Heart left ventricle (tissue), 16 donors: ENCODE measurements at regions not wholly inside any gene's neighbourhood (a gene's known extent, or its start where the extent isn't known, plus 50 kb on each side); places are given as distances from the start of the nearest gene placed in this dataset.
"Not testable (repeated sequence)": the region's sequence is repeated elsewhere in the genome, so short reads cannot be mapped to it uniquely, and the experiment has no call there.

ENCODE experiments used
- ATAC-seq, 4 donors: fragments of 200-7000 bp; cut with Tn5 transposase; one replicate each; pipeline ENCODE4 v1.9.1; 2020 to 2022; ENCODE audit warnings: moderate library complexity in 4 of 4, mild to moderate bottlenecking in 3 of 4, moderate number of reproducible peaks in 1 of 4
- DNase-seq, 5 donors: peaks; one replicate each; pipeline ENCODE4 v3.0.0-alpha.2; 2020
- H3K27ac ChIP-seq, 12 donors: fragments of 200-600 bp; sonication (generic) in 4 of 12; one replicate each; pipeline versions ENCODE4 v1.5.0 to v1.8.0; 2016 to 2022; ENCODE audit warnings: mild to moderate bottlenecking in 2 of 12
- H3K27me3 ChIP-seq, 9 donors: fragments of 200-600 bp; sonication (generic) in 2 of 9; one replicate each; pipeline versions ENCODE4 v1.5.1 to v1.8.0; 2016 to 2022; ENCODE audit warnings: mild to moderate bottlenecking in 3 of 9
- H3K36me3 ChIP-seq, 9 donors: fragments of 200-600 bp; sonication (generic) in 2 of 9; one replicate each; pipeline versions ENCODE4 v1.5.0 to v1.8.0; 2018 to 2022; ENCODE audit warnings: mild to moderate bottlenecking in 2 of 9
- H3K4me1 ChIP-seq, 12 donors: fragments of 200-600 bp; sonication (generic) in 4 of 12; one replicate each; pipeline versions ENCODE4 v1.5.0 to v1.8.0; 2016 to 2022; ENCODE audit warnings: mild to moderate bottlenecking in 3 of 12
- H3K4me3 ChIP-seq, 12 donors: fragments of 200-600 bp; sonication (generic) in 4 of 12; one replicate each; pipeline versions ENCODE4 v1.5.0 to v1.8.0; 2017 to 2022; ENCODE audit warnings: mild to moderate bottlenecking in 9 of 12, moderate library complexity in 4 of 12
- H3K9me3 ChIP-seq, 12 donors: fragments of 200-600 bp; sonication (generic) in 4 of 12; one replicate each; pipeline versions ENCODE4 v1.5.0 to v1.8.0; 2016 to 2022; ENCODE audit warnings: mild to moderate bottlenecking in 1 of 12
- CTCF ChIP-seq, 12 donors: fragments of 200-600 bp; sonication (generic) in 4 of 12; IDR thresholded peaks; one replicate each; pipeline versions ENCODE4 v1.5.0 to v1.8.0; 2018 to 2022; ENCODE audit warnings: antibody characterized with exemption in 12 of 12, mild to moderate bottlenecking in 5 of 12
- POLR2A ChIP-seq, 2 donors: fragments of 450-650 bp; IDR thresholded peaks; one replicate each; pipeline ENCODE4 v1.6.1; 2017; ENCODE audit warnings: antibody characterized with exemption in 2 of 2, mild to moderate bottlenecking in 2 of 2, moderate library complexity in 2 of 2
- WGBS, 4 donors: extraction: QIAGEN DNeasy Blood & Tissue Kit in 2 of 4; methylation state at CpG; one replicate each; pipeline versions ENCODE4 v1.1.5 to v1.1.7; 2013 to 2018; 5-methylcytosine and 5-hydroxymethylcytosine counted together
- intact Hi-C, 10 donors: fragments of 100-400 bp; cut with DNase I; formaldehyde crosslinking; loops; one replicate each; pipeline versions ENCODE4 v1.11.1 to v1.14.2; 2022
- donor health status: ischemic (EF 13 %, LVEDD 7.1; RV severe dilation, severe dysfunction).
- donor health status: healthy with polysubstance abuse.
- donor health status: DM: no; HTN: yes; CAD: no.
- donor health status: DM: no; HTN: no; CAD: no.
- donor health status: ischemic (EF 25% LVEDD 6.9; RV normal size, moderate dysfunction).
- donor health status: ischemic (EF 25% LVEDD 5.7; RV mildly dilated, moderate dysfunction).
- donor health status: healthy.
- donor health status: DM: yes; HTN: yes; CAD: no.
- donor health status: ischemic (EF 35%, LVEDD 5.7; RV mildly dilated, moderate dysfunction).
- donor health status: nonischemic (EF 11% LVEDD 7.7; RV severe dilation, severe dysfunction).
- donor health status: DM: yes; HTN: yes; CAD: no.
- donor health status: PGD.
- donor health status: ischemic (EF 29% LVEDD 5.4; RV normal size, mild dysfunction).
- donor health status: nonischemic (EF 23%, LVEDD 6.1; RV moderate dilation, normal function).

DNA sequence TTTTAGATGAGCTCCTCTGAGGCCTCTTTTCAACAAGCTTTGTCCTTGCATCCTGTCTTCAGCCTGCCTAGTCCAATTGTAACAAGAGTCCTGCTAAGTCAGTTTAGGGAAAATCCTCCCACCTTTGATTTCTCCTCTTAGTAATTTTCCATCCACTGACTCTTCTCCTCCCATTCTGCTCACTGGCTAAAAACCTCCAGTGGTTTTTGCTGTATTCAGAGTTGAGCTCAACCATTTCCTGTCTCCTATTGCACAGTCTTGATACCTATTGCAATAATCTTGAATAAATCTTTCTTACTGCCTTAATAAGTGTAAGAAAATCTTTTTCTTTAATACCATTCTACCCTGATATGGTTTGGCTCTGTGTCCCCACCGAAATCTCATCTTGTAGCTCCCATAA lies 117.8 kb upstream of the ENPP6 start:
- Histone ChIP-seq H3K4me1 (peaks cover 0 to 42% (median 5%) of the 10 kb centered on the region in 12 donors), H3K9me3 (peaks cover 0 to 20% (median 8%) of the 10 kb centered on the region in 12 donors), H3K4me3 (no peak overlapping the region), H3K27ac (no peak overlapping the region), H3K36me3 (no peaks in the 10 kb centered on the region), H3K27me3 (no peaks in the 10 kb centered on the region)
- no peak for TF ChIP-seq CTCF (IDR thresholded peaks at IDR 0.05)
- no peak for TF ChIP-seq POLR2A (IDR thresholded peaks at IDR 0.05)
- no peak for DNase-seq
- intact Hi-C loops: no loop called here
- no peak for ATAC-seq
- 0 to 90% (median 32%) methylated on average over 1 of the region's 1 CpG for WGBS, 4 donors

DNA sequence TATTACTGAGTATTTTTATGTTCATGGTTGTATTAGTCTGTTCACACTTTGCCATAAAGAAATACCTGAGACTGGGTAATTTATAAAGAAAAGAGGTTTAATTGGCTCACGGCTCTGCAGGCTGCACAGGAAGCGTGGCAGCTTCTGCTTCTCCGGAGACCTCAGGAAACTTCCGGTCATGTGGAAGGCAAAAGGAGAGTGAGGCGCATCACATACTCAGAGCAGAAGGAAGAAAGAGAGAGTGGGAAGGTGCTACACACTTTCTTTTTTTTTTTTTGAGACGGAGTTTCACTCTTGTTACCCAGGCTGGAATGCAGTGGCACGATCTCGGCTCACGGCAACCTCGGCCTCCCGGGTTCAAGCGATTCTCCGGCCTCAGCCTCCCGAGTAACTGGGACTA lies 115.8 kb upstream of the ENPP6 start:
- Histone ChIP-seq H3K4me1 (peaks cover 0 to 52% (median 3%) of the 10 kb centered on the region in 12 donors), H3K9me3 (peaks cover 0 to 17% (median 8%) of the 10 kb centered on the region in 12 donors), H3K27ac (peak overlapping the region in 1 of 12 donors; percentile 28)
- DNase-seq, H3K4me3 ChIP-seq, H3K36me3 ChIP-seq, H3K27me3 ChIP-seq, intact Hi-C loops, ATAC-seq: not testable (repeated sequence)
- WGBS, 4 donors: 79 to 82% (median 80%) methylated on average over 14 of the region's 14 CpGs

- H3K9me3 ChIP-seq: no peaks in the 10 kb centered on the region
- H3K27ac ChIP-seq: peak overlapping the region in 4 of 12 donors; percentile 11 to 85 (median 46)
- no peaks in the 10 kb centered on the region for H3K27me3 ChIP-seq
- no peaks in the 10 kb centered on the region for H3K36me3 ChIP-seq
- intact Hi-C loops: no loop called here
- TF ChIP-seq POLR2A (IDR thresholded peaks at IDR 0.05) (no peak), CTCF (IDR thresholded peaks at IDR 0.05) (no peak)
- H3K4me3 ChIP-seq: no peak overlapping the region
- H3K4me1 ChIP-seq: peaks cover 0 to 57% (median 3%) of the 10 kb centered on the region in 12 donors
- WGBS, 4 donors: 67 to 73% (median 69%) methylated on average over 7 of the region's 7 CpGs
- DNase-seq (peak in 1 of 5 donors; percentile 50), ATAC-seq (peak in 3 of 4 donors; percentile 46 to 54 (median 49))
These were observed 113.8 kb upstream of the ENPP6 start for GRCh38 chr4:184331268-184331995.

- DNase-seq, H3K36me3 ChIP-seq, H3K9me3 ChIP-seq, intact Hi-C loops, H3K27me3 ChIP-seq, ATAC-seq, H3K4me3 ChIP-seq: not testable (repeated sequence)
- Histone ChIP-seq H3K27ac (peak overlapping the region in 2 of 12 donors; percentile 59 to 85), H3K4me1 (peaks cover 0 to 55% (median 3%) of the 10 kb centered on the region in 12 donors)
- WGBS, 4 donors: 88 to 95% (median 94%) methylated on average over 5 of the region's 5 CpGs
These were observed 112.9 kb upstream of the ENPP6 start for GRCh38 chr4:184330517-184331094.

DNA sequence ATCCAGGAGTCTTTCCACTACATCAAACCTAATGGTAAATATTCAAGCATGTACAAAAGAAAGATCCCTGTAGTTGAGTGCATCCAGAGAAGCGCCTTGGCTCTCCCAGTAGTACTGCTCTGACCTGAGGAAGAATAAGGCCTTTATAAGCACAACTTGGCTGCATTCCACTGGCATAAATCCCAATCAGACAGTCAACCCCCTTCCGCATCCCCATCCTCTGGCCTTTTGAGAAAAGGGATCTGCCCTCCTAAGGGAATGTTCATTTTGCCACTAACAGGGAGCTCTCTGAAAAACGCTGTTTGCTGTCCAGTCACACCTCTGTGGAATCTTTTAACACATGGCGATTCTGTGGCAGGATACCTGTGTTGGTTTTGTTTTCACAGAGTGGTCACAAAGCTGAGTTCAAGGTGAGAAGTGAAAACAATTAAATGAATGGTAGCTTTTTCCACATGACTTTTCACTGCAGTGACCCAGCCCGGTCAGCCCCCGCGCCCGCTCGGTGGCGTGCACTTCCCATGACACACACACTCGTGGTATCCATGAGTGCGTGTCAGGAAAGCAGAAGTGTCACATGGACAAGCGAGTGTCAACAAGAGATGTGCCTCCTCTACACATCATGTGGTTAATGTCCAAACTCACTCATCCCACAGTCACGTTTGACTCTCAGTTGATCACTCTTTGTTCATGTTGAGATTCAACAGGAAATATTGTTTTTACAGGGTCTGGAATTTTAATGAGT lies 112.2 kb upstream of the ENPP6 start:
- Histone ChIP-seq H3K9me3 (no peaks in the 10 kb centered on the region), H3K36me3 (no peaks in the 10 kb centered on the region), H3K27ac (peak overlapping the region in 2 of 12 donors; percentile 59 to 85), H3K4me1 (peaks cover 0 to 48% (median 3%) of the 10 kb centered on the region in 12 donors), H3K4me3 (no peak overlapping the region), H3K27me3 (no peaks in the 10 kb centered on the region)
- peak in 1 of 5 donors; percentile 80 for DNase-seq
- ATAC-seq: peak in 3 of 4 donors; percentile 47 to 83 (median 77)
- TF ChIP-seq CTCF (IDR thresholded peaks at IDR 0.05) (no peak), POLR2A (IDR thresholded peaks at IDR 0.05) (no peak)
- intact Hi-C loops: no loop called here
- 68 to 74% (median 70%) methylated on average over 14 of the region's 14 CpGs for WGBS, 4 donors
